GM21526 (cell line): ENCODE measurements at regions not wholly inside any gene's neighbourhood (a gene's known extent, or its start where the extent isn't known, plus 50 kb on each side); places are given as distances from the start of the nearest gene placed in this dataset.

ENCODE experiments used
- ATAC-seq: cut with Tn5 transposase; IDR thresholded peaks from one replicate; pipeline ENCODE4 v1.9.1; 2021; ENCODE audit warnings: moderate library complexity; ENCODE audit not compliant: unreplicated experiment, low FRiP score

DNA sequence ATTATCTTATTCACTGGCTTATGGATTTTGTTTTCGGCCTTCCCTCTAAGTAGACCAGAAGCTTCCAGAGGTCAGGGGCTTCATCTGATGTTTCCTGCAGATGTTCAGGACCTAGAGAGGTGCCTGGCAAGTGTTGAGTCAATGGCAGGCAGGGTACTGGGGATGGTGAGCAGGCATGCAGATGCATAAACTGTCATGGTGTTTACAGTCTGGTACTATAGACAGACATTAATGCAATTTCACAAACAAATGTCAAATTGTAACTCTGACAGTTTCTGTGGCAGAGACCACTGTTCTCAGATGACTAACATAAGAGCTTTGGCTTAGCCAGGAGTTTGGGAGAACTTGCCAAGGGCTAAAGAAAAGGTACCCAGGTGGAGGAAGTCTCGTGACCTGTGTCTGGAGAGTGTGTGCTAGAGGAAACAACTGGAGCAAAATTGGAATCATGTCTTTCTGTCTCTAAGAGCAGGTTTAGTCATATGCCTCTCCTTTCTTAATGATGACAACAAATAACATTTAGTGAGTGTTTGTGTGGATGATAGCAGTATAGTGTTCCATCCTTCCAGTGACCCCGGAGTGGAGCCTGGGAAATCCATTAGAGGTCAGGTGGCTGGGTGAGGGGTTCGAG is 53.7 kb upstream of the TRAK1 start:
- no peak for ATAC-seq

DNA sequence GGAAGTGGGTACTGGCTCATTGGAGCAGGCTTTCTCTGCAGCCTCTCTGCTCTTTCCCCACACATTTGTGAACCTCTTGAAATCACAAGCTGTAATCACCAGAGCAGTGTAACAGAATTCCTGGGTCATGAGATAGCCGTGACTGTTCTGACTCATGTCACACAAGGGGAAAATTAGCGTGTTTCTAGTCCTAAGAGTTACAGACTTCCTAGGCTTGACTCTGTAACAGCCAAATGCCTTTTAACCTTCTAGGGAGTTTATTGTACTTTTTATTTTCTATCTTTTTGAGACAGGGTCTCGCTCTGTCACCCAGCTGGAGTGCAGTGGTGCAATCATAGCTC is 54.7 kb upstream of the TRAK1 start:
- no peak for ATAC-seq

DNA sequence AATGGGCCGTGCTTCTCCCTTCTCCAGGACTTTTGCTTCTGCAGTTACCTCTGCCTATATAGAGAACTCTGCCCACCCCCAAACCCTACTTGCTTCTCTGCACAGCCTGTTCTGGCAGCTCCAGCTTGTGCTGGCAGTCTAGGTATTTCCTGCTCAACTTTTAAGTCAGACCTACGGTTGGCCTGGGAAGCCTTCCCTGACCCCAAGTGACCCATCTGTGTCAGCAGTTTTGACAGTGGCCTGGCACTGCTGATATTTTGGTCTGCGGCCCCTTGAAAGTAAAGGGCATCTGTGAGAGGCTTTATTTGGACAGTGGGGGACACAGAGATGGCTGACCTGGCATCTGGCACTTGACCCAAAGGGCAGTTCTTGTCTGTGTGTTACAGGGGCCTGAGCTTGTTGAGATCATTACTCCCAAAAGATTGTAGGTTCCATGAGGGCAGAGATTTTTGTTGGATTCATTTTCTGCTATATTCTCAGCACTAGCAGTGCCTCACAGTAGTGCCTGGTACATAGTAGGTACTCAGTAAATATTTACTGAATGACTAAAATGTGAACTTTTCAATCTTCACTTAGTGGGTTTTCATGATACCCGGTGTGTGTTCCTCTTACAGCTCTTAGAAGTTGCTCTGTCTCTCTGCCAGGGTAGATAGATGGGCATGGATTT is 55.2 kb upstream of the TRAK1 start:
- ATAC-seq, result no peak

DNA sequence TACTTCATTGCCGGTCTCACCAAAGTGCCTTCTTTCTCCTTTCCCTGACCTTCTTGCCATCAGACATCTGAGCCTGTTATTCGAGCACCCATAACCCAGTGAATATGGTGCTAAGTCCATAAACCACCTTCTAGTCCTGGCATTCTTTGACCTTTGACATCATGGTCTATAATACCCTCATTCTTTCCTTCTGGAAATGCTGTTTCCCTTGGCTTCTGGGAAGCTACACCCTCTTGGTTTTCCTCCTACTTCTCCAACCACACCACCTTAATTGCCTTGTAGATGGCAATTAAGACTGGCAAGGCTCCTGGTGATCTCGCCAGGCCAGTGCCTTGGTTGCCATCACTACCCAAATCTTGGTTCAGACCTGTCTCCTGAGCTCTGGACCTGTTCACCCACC is 56.1 kb upstream of the TRAK1 start:
- ATAC-seq, result no peak

DNA sequence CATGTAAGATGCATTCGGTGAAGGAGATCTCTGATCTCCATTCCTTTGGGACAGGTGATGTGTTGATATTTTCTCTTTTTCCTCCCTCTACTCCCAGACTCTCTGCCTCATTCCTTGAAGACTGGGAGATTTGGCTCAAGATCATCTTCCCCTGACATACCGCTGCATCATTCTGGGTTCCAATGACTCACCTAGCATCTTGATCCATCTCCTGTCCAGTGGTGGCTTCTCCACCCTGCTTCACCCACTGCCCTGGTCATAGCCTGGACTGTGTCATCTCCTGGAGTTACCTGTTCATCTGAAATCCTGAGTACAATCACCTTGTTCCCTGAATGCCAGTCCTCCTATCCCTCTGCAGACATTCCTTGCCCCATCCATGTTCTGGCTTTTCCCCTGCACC is 57.4 kb upstream of the TRAK1 start:
- no peak for ATAC-seq

DNA sequence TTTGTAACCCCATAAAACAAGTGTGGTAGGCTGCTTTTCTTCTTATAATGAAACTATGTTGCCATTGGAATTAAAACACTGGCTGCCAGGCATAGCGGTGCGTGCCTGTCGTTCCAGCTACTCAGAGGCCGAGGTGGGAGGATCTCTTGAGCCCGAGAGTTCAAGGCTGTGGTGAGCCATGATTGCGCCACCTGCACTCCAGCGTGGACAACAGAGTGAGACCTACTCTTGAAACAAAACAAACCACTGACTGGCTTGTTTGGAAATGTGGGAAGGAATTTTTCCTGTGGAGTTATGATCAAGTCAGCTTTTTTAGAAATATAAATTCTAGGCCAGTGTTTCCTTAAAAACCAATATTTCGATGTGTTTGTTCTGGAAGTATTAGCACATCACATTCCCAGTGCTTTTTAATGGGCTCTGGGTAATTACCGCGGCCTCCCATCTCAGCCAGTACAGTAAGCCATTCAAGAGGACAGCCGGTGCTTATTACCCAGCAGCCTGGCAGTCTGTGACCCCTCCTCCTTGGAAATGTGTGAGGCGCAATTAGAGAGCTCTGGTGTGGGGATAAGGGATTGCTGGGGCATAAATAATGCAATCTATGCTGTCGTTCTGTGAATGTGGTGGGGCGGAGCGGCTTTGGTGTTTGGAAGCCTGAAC is 58.3 kb upstream of the TRAK1 start:
- ATAC-seq, result no peak

DNA sequence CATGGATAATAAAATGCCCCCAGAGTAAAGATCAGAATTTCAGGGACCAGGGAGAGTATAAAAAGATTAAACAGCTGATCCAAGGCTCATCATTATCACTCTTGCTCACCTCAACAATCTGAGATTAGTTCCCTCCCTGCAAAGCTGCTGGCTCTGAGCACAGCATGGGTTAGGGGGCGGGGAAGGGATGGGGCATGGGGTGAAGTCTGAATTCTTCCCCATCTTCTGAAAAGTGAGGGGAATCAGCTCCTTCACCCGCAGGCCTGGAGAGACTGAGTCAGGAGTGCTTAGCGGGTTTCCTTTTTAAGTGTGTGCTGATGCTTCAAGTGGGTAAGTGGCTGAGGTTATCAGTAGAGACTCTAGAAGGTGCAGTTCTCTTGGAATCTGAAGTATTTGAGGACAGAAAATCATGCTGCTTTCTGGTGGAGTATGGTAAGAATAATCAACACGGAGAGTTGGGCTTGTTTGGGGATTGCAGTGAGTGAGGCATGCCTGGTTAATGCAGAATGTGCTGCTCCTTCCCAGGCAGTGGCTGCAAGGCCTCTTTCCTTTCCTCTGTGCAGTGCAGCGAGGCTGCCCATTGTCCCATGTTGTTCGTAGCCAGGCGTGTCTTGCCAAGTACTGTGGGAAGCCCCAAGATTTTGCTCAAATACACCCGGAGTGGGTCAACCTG is 59.2 kb upstream of the TRAK1 start:
- ATAC-seq, result no peak

DNA sequence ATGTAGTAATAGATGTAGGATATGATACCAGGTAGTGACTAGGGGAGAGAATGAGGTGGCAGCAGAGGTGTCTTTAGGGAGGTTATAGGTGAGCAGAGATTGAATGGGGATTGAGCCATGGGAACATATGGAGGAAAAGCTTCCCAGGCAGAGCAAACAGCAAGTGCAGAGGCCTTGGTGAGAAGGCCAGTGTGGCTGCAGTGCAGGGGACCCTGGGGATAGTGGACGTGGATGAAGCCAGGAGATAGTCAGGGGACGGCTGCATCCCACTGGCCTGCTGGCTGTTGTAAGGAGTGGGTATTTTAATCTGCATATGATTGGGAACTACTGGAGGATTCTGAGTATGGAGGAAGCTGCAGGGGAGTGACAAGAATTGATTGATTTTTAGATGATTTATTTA is 62.7 kb upstream of the TRAK1 start:
- no peak for ATAC-seq

DNA sequence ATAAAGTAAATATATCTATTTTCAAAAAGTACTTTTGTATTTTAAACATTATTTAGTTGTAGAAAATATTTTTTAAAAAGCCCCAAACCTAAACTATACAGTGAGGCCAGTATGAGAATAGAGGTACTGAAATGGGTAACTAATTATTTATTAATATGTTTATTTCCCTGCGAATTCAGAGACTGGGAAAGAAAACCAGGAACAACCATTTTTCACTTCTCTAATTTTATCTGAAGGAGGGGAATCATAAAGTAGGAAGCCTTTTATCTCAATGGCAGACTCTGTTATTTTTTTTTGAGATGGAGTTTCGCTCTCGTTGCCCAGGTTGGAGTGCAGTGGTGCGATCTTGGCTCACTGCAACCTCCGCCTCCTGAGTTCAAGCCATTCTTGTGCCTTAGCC is 63.6 kb upstream of the TRAK1 start:
- ATAC-seq, result no peak

DNA sequence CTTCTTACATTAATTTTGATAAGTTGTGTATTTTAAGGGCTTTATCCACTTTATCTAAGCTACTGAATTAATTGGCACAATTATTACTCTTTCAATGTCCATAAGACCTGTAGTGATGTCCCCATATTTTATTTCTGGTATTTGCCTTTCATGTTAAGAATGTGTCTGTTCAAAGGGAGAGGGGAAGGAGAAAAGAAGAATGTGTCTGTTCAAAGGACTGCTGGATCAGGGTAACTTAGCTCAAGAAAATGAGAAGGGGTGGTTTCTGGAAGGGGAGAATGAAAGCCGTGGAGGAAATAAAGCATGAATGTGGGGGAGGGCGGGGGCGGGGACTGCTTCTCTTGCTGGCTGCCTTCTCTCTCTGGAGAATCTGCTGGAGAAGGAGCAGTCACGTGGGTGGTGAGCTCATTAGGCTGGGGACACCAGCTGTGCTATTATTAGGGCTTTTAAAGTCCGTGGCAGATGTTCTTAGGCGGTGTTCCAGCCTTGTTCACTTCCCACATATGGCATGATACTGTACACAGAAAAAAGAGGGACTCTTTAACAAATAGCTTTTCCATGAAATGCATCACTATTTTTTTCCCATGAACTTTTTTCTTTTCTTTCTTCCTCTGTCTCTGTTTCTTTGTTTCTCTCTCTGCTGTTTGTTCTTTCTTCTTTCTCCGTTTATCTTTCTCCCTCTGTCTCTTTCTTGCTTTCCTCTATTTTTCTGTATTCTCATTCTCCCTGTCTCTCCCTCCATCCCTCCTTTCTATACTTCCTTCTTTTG is 63.7 kb upstream of the ULK4 start:
- no peak for ATAC-seq

DNA sequence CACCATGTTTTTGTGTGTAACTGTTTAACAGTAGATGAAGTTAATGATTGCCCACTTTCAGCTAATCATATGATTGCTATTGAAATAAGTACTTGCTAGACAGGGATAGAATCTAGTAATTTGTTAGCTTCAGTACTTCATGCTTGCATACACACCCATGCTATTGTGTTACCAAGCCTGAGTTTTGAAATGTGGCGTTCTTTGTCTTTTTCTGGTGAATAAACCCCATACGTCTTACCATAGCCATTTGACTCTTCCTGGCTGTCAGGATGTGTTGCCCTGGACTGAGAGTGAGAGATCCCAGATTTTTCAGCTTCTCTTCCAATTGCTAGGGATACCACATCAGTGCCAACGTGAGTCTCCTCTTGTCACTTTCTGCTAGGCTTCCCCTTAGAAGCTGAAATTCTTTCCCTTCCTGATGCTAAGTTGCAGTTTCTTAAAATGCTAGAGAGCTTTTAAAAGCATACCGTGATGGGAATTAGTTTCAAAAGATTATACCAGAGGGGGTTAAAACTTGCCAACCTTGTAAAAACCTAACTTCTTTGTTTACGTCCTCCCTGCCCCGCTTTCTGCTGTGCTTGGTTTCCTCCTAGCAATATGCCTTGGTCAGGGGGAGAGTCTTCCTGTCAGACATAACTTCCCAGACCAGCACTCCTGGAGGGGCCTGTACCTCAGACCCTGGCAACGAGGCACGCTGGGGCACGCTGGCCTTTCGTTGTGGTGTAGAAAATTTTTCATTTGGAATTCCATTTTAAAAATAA is 62.9 kb upstream of the ULK4 start:
- ATAC-seq, result no peak

DNA sequence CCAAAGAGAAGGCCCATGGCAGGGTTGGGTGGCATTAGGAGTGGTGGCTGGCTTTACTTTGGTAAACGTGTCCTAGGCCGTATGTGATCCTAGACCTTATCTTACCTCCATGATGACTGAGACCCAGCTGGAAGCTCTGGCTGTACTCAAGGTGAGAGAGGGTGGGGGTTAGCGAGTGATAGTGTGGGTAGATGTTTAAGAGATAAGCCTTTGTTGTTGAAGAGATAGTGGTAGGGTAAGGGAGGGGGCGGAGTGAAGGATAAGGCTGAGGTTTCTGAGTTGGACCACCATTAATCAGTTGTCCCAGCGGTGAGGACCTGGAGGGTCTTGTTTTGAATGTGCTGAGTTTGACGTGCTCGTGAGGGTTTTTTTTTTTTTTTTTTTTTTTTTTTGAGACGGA is 61.5 kb upstream of the ULK4 start:
- ATAC-seq, result no peak

DNA sequence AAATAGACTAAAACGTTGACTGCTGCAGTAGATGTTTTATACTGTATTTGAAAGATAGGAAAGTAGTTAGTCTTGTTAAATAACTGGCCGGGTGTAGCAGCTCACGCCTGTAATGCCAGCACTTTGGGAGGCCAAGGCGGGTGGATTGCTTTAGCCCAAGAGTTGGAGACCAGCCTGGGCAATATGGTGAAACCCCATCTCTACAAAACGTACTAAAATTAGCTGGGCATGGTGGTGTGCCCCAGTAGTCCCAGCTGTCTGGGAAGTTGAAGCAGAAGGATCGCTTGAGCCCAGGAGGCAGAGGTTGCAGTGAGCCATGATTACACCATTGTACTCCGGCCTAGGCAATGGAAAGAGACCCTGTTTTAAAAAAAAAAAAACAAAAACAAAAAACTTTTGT is 60.5 kb upstream of the ULK4 start:
- no peak for ATAC-seq

DNA sequence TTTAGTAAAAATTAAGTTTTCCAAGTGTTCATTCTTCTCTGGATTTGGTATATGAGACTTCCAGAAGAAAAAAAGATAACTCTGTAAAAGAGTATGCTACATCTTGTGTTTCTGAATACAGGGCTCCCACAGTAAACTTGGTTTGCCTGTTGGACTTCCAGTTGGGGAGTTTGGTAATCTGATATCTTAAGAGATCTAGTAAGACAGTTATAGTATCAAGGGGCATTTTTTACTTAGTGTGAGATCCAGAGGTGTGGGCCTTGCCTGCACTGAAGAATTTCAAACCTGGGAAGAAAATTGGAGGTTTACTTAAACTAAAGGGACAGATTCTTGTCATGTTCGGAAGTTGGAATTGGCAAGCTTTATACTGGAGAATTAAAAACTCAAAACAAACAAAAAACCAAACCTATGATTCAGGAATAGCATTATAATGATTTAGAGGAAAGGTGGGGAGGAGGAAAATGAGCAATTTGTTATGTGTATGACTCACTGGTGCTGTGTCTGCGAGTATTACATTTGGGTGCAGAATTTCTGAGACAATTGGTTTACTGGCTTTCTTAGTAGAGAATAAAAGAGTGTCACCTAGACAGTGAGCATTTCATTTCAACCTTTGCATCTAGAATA is 58.9 kb upstream of the ULK4 start:
- no peak for ATAC-seq

DNA sequence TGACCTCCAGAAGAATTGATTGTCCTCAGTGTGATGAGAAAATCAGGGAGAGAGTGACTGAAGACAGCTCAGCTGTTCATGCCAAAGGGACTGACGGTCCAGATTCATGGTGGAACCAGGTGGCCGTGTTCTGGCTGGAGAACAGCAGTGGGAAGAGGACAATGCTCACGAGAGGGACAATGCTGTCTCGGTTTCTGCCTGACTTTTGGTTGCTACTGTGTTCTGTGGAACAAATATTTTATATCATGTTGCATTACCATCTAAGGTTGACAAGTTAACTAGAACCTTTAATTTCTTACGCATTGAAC is 58.0 kb upstream of the ULK4 start:
- ATAC-seq, result no peak

DNA sequence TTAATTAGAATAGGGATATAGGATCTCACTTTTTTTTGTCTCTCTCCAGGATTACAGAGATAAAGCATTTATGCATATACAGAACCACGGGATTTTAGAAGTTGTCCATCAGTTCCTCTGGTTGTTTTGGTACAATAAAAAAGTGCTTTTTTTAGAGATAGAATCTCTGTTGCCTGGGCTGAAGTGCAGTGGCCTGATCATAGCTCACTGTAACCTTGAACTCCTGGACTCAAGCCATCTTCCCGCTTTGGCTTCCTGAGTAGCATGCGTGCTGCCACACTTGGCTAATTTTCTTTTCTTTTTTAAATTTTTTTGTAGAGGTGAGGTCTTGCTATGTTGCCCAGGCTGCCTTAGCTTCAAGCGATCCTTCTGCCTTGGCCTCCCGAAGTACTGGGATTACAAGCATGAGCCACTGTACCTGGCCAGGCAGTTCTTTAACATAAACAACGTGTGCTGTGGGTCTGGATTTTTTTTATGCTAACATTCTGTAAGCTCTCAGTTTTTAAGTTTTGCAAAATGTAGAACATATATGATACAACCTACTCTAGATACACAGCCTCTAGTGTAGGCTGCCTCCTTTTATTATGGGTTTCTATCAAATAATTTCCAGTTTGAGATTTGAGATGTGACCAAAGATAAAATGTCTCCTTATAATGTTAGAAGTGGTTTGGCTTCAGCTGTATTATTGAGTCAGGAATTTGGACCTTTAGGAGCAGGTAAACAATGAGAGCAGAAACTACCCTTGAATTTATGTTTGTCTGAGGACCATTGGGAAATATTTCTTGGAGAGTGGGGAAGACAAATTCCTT is 57.4 kb upstream of the ULK4 start:
- ATAC-seq, result no peak

DNA sequence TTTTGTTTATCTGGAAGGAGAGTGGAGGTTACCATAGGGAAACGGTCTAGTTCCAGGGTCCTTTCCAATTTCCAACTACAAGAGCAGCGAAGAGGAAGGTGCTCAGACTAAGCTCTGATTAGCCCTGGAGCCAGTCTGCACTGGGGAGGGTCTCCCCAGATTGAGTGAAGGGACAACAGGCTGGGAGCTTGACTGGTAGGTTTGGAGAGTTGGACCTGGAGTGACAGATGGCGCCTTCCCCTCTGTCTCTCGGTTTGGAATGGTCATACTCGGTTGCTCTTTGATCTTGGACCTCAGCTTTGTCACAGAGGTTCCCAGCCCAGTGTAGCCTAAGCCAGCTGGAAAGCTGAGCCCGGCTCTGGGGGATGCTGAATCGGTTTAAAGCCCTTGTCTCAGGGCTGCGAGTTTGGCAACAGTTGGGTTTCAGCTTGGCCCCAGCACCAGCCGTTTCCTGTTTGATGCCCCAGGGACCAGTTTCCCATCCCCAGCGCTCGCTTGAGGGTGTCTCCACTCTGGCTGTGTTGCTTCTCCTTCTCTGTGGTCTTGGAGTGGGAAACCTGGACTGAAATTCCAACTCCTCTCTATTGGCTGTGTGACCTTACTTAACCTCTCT is 53.1 kb upstream of the ULK4 start:
- no peak for ATAC-seq

DNA sequence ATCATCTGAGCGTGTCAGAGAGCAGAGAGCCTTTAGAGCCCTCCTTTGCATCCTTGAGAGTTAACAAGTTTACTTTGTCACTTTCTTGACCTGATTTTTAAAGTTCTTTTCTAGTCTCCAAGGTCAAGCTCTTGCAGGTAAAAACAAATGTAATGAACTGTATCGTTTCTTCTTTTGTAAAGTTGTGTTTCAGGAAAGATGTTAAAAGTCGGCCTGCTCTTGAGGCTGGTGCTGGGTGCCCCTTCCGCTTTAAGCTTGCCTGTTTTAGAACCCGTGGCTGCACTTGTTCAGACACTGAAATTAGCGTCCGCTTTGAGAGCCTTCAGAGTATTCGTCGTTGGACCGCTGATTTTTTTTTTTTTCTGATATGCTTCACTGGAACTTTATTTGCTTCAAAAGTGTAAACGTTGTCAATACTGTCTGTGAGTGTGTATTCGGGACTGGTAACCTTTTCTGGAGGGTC is 52.6 kb upstream of the ULK4 start:
- ATAC-seq, result no peak
